ENCODE measurements at regions not wholly inside any gene's neighbourhood (a gene's known extent, or its start where the extent isn't known, plus 50 kb on each side); places are given as distances from the start of the nearest gene placed in this dataset.

GRCh38 chr3:5293207-5293606, 105.7 kb downstream of the EDEM1 start:
- DNase-seq (ENCODE audit: low spot score in 2 of 2), result no peak
- intact Hi-C loops (cut with DNase I; ENCODE audit: low total_unique reads), result no loop called here
- 25 to 28% methylated on average over 2 of the region's 2 CpGs for WGBS, 2 donors
- no peak for TF ChIP-seq CTCF (IDR thresholded peaks at IDR 0.05)
- no peak for TF ChIP-seq POLR2A (IDR thresholded peaks at IDR 0.05)
- no peak overlapping the region for H3K4me3 ChIP-seq (ENCODE audit: low read depth, poor library complexity, severe bottlenecking)

GRCh38 chr3:5294356-5294755, 106.8 kb downstream of the EDEM1 start:
- DNase-seq (ENCODE audit: low spot score in 2 of 2), result no peak
- H3K4me3 ChIP-seq (ENCODE audit: low read depth, poor library complexity, severe bottlenecking), result no peak overlapping the region
- intact Hi-C loops (cut with DNase I; ENCODE audit: low total_unique reads), result no loop called here
- 87 to 94% methylated on average over 4 of the region's 4 CpGs for WGBS, 2 donors
- TF ChIP-seq CTCF (IDR thresholded peaks at IDR 0.05), result no peak

- TF ChIP-seq POLR2A (IDR thresholded peaks at IDR 0.05) (no peak), CTCF (IDR thresholded peaks at IDR 0.05) (no peak)
- 76 to 78% methylated on average over 1 of the region's 1 CpG for WGBS, 2 donors
Measured at GRCh38 chr3:5295191-5295690, 107.7 kb downstream of the EDEM1 start.

GRCh38 chr3:5296362-5296761, 108.9 kb downstream of the EDEM1 start:
- intact Hi-C loops (cut with DNase I; ENCODE audit: low total_unique reads), result no loop called here
- no peak for TF ChIP-seq CTCF (IDR thresholded peaks at IDR 0.05)
- no peak for TF ChIP-seq POLR2A (IDR thresholded peaks at IDR 0.05)
- H3K4me3 ChIP-seq (ENCODE audit: low read depth, poor library complexity, severe bottlenecking), result no peak overlapping the region
- no peak for DNase-seq (ENCODE audit: low spot score in 2 of 2)
- WGBS, 2 donors, result 94 to 98% methylated on average over 2 of the region's 2 CpGs

More at GRCh38 chr3:5295191-5295690, 107.7 kb downstream of the EDEM1 start:
- no peak overlapping the region for H3K4me3 ChIP-seq (ENCODE audit: low read depth, poor library complexity, severe bottlenecking)
- intact Hi-C loops (cut with DNase I; ENCODE audit: low total_unique reads), result no loop called here
- no peak for DNase-seq (ENCODE audit: low spot score in 2 of 2)

GRCh38 chr3:5297895-5298294, 110.4 kb downstream of the EDEM1 start:
- intact Hi-C loops (cut with DNase I; ENCODE audit: low total_unique reads), result no loop called here
- no peak overlapping the region for H3K4me3 ChIP-seq (ENCODE audit: low read depth, poor library complexity, severe bottlenecking)
- 15 to 25% methylated on average over 1 of the region's 1 CpG for WGBS, 2 donors
- DNase-seq (ENCODE audit: low spot score in 2 of 2), result no peak
- TF ChIP-seq POLR2A (IDR thresholded peaks at IDR 0.05) (no peak), CTCF (IDR thresholded peaks at IDR 0.05) (no peak)

GRCh38 chr3:5298453-5298852, 110.9 kb downstream of the EDEM1 start:
- intact Hi-C loops (cut with DNase I; ENCODE audit: low total_unique reads), result no loop called here
- DNase-seq (ENCODE audit: low spot score in 2 of 2), result no peak
- TF ChIP-seq POLR2A (IDR thresholded peaks at IDR 0.05), result no peak
- no peak overlapping the region for H3K4me3 ChIP-seq (ENCODE audit: low read depth, poor library complexity, severe bottlenecking)
- WGBS, 2 donors, result 53 to 61% methylated on average over 3 of the region's 3 CpGs
